ENCODE measurements at regions not wholly inside any gene's neighbourhood (a gene's known extent, or its start where the extent isn't known, plus 50 kb on each side); places are given as distances from the start of the nearest gene placed in this dataset.
"Not testable (repeated sequence)": the region's sequence is repeated elsewhere in the genome, so short reads cannot be mapped to it uniquely, and the experiment has no call there.

GRCh38 chr2:126952216-126952615 is 53.5 kb downstream of the TEX51 start:
- no peak for DNase-seq

- DNase-seq = peak; percentile 66
Measured at GRCh38 chr2:126953483-126953882, 54.8 kb downstream of the TEX51 start.

- no peak for DNase-seq
Measured at GRCh38 chr2:126954831-126955230, 56.1 kb downstream of the TEX51 start.

GRCh38 chr2:126956773-126957172 is 58.1 kb downstream of the TEX51 start:
- not testable (repeated sequence) for DNase-seq

GRCh38 chr2:126963390-126963789 is 64.7 kb downstream of the TEX51 start:
- no peak for DNase-seq

- no peak for DNase-seq
Measured at GRCh38 chr2:126966601-126967000, 67.9 kb downstream of the TEX51 start.

- DNase-seq = no peak
Measured at GRCh38 chr2:126970583-126970982, 71.9 kb downstream of the TEX51 start.

GRCh38 chr2:126971162-126971480 is 72.4 kb downstream of the TEX51 start:
- no peak for DNase-seq

- DNase-seq = peak; percentile 6
Measured at GRCh38 chr2:126971481-126972278, 73.0 kb downstream of the TEX51 start.

- no peak for DNase-seq
Measured at GRCh38 chr2:126972279-126972626, 73.6 kb downstream of the TEX51 start.

- no peak for DNase-seq
Measured at GRCh38 chr2:126973745-126974144, 75.1 kb downstream of the TEX51 start.

- DNase-seq = no peak
Measured at GRCh38 chr2:126975671-126976655, 77.3 kb downstream of the TEX51 start.

- no peak for DNase-seq
Measured at GRCh38 chr2:126976721-126977328, 78.1 kb downstream of the TEX51 start.

- DNase-seq = no peak
Measured at GRCh38 chr2:126978333-126978732, 79.6 kb downstream of the TEX51 start.

GRCh38 chr2:126979039-126980003 is 80.6 kb downstream of the TEX51 start:
- DNase-seq = no peak

- DNase-seq = no peak
Measured at GRCh38 chr2:126981476-126981875, 82.8 kb downstream of the TEX51 start.

- no peak for DNase-seq
Measured at GRCh38 chr2:126982935-126983334, 84.2 kb downstream of the TEX51 start.

- DNase-seq = no peak
Measured at GRCh38 chr2:126986631-126987187, 88.0 kb downstream of the TEX51 start.

- no peak for DNase-seq
Measured at GRCh38 chr2:126988482-126988881, 89.8 kb downstream of the TEX51 start.

- not testable (repeated sequence) for DNase-seq
Measured at GRCh38 chr2:126989064-126989463, 90.4 kb downstream of the TEX51 start.

- no peak for DNase-seq
Measured at GRCh38 chr2:126990200-126990599, 91.5 kb downstream of the TEX51 start.

Measured in NCI-H526 treated with DMSO at 0.1 percent for 48 hours (cell line).